ENCODE measurements at regions not wholly inside any gene's neighbourhood (a gene's known extent, or its start where the extent isn't known, plus 50 kb on each side); places are given as distances from the start of the nearest gene placed in this dataset.

GRCh38 chr3:59528251-59528650 is 478.4 kb upstream of the CFAP20DC start:
- no peak for TF ChIP-seq POLR2A (IDR thresholded peaks at IDR 0.05)
- no peak for TF ChIP-seq CTCF (IDR thresholded peaks at IDR 0.05)
